CD14-positive monocyte (primary cell): ENCODE measurements at regions not wholly inside any gene's neighbourhood (a gene's known extent, or its start where the extent isn't known, plus 50 kb on each side); places are given as distances from the start of the nearest gene placed in this dataset.

ENCODE experiments used
- DNase-seq, 3 donors: peaks; one replicate each; pipeline ENCODE4 v3.0.0-alpha.2; 2011 to 2022
- H2AFZ ChIP-seq: 2 replicates; pipeline ENCODE4 v1.6.0; 2012; ENCODE audit warnings: mild to moderate bottlenecking, low read depth, low read length, inconsistent platforms; ENCODE audit not compliant: insufficient read depth, poor library complexity, severe bottlenecking
- H3K27ac ChIP-seq, 2 donors: 1 replicate in 1 of 2; 2 replicates in 1 of 2; pipeline ENCODE4 v1.5.1; 2012 to 2013; ENCODE audit warnings: low read length in 2 of 2, control low read depth in 1 of 2, inconsistent platforms in 1 of 2, low read depth in 1 of 2, mild to moderate bottlenecking in 1 of 2
- H3K27me3 ChIP-seq, 2 donors: one replicate each; pipeline versions ENCODE4 v1.6.0 to v1.6.1; 2011 to 2013; ENCODE audit warnings: low read length in 2 of 2; ENCODE audit not compliant: control insufficient read depth in 2 of 2, insufficient read depth in 2 of 2
- H3K36me3 ChIP-seq, 2 donors: replicated peaks in 1 of 2; 1 replicate in 1 of 2; 2 replicates in 1 of 2; pipeline versions ENCODE4 v1.5.1 to v1.6.1; 2012 to 2013; ENCODE audit warnings: low read length in 2 of 2, control low read depth in 1 of 2, inconsistent platforms in 1 of 2, mild to moderate bottlenecking in 1 of 2; ENCODE audit not compliant: insufficient read depth in 2 of 2, control insufficient read depth in 1 of 2
- H3K4me1 ChIP-seq, 2 donors: 1 replicate in 1 of 2; 2 replicates in 1 of 2; pipeline versions ENCODE4 v1.5.1 to v1.6.1; 2012 to 2013; ENCODE audit warnings: low read length in 2 of 2, control low read depth in 1 of 2, inconsistent platforms in 1 of 2, mild to moderate bottlenecking in 1 of 2, moderate library complexity in 1 of 2; ENCODE audit not compliant: insufficient read depth in 2 of 2, control insufficient read depth in 1 of 2
- H3K4me2 ChIP-seq: replicated peaks from 2 replicates; pipeline ENCODE3; 2012; ENCODE audit warnings: low read length, moderate library complexity, mild to moderate bottlenecking; ENCODE audit not compliant: poor library complexity, severe bottlenecking; ENCODE audit errors: extremely low read depth
- H3K4me3 ChIP-seq, 3 experiments: fragments of 200-600 bp in 1 of 3; sonication (generic) in 1 of 3; replicated peaks in 1 of 3; 1 replicate in 2 of 3; 2 replicates in 1 of 3; pipeline ENCODE4 v1.5.1; 2011 to 2013; ENCODE audit warnings: low read length in 3 of 3, mild to moderate bottlenecking in 3 of 3, control low read depth in 2 of 3, low read depth in 2 of 3, inconsistent platforms in 1 of 3, moderate library complexity in 1 of 3
- H3K79me2 ChIP-seq: 2 replicates; pipeline ENCODE4 v1.6.0; 2012; ENCODE audit warnings: mild to moderate bottlenecking, control low read depth, inconsistent platforms, low read length, moderate library complexity; ENCODE audit not compliant: insufficient read depth
- H3K9ac ChIP-seq: 2 replicates; pipeline ENCODE4 v1.6.0; 2017; ENCODE audit warnings: low read length, mild to moderate bottlenecking; ENCODE audit not compliant: insufficient read depth, poor library complexity, severe bottlenecking
- H3K9me3 ChIP-seq, 2 donors: replicated peaks in 1 of 2; 1 replicate in 1 of 2; 2 replicates in 1 of 2; pipeline versions ENCODE4 v1.5.1 to v1.6.1; 2012 to 2013; ENCODE audit warnings: low read length in 2 of 2, control low read depth in 1 of 2; ENCODE audit not compliant: control insufficient read depth in 1 of 2, insufficient read depth in 1 of 2
- H4K20me1 ChIP-seq: 2 replicates; pipeline ENCODE4 v1.6.0; 2012; ENCODE audit warnings: mild to moderate bottlenecking, low read length, control low read depth, moderate library complexity; ENCODE audit not compliant: insufficient read depth
- H3K27ac Mint-ChIP-seq, 7 donors: one replicate each; pipeline ENCODE4 v1.8.0; 2020; ENCODE audit warnings: mild to moderate bottlenecking in 7 of 7, mixed read lengths in 7 of 7, moderate library complexity in 6 of 7, inconsistent platforms in 2 of 7
- H3K27me3 Mint-ChIP-seq, 3 donors: one replicate each; pipeline ENCODE4 v1.8.0; 2021 to 2022; ENCODE audit warnings: low read depth in 3 of 3, mild to moderate bottlenecking in 3 of 3, mixed read lengths in 3 of 3, moderate library complexity in 3 of 3, inconsistent platforms in 1 of 3
- H3K36me3 Mint-ChIP-seq, 2 donors: one replicate each; pipeline ENCODE4 v1.8.0; 2020; ENCODE audit warnings: mixed read lengths in 2 of 2, inconsistent platforms in 1 of 2, mild to moderate bottlenecking in 1 of 2
- H3K4me1 Mint-ChIP-seq: one replicate; pipeline ENCODE4 v1.8.0; 2020; ENCODE audit warnings: mild to moderate bottlenecking, mixed read lengths
- H3K4me3 Mint-ChIP-seq, 2 donors: one replicate each; pipeline ENCODE4 v1.8.0; 2020; ENCODE audit warnings: mild to moderate bottlenecking in 2 of 2, mixed read lengths in 2 of 2, moderate library complexity in 1 of 2
- H3K9me3 Mint-ChIP-seq, 7 donors: one replicate each; pipeline ENCODE4 v1.8.0; 2020 to 2022; ENCODE audit warnings: mixed read lengths in 7 of 7, mild to moderate bottlenecking in 6 of 7, moderate library complexity in 6 of 7, inconsistent platforms in 2 of 7
- CTCF ChIP-seq: fragments of 200-600 bp; IDR thresholded peaks from one replicate; pipeline ENCODE4 v1.8.0; 2022; ENCODE audit warnings: antibody characterized with exemption, mild to moderate bottlenecking
- WGBS: methylation state at CpG from one replicate; pipeline ENCODE4 v1.1.5; 2013; ENCODE audit warnings: missing lambda C conversion rate; ENCODE audit not compliant: insufficient coverage; 5-methylcytosine and 5-hydroxymethylcytosine counted together
- intact Hi-C, 2 donors: fragments of 100-400 bp; cut with micrococcal nuclease; formaldehyde crosslinking; loops; one replicate each; pipeline versions ENCODE4 v1.15.0 to v1.15.1; 2023

- H3K9ac ChIP-seq = no peak overlapping the region
Measured at GRCh38 chr10:78691301-78692030, 377.3 kb upstream of the ZMIZ1 start.

DNA sequence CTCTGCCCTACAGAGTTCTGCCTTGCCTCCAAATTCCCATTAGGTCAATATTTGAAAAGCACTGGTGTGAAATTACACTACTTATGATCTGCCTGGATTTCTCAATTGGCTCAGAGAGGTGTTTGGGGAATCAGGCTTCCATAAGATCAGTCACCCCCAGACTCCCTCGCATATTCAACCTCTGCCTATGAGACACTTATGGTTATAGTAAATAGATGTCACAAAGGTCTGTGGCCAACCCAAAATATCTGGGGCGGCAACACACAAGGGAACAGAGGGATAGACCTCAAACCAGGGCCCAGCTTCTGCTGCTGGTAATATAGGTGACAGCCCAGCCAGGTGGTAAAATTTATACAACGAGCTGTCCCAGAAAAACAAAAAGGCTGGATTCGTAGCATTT, 376.7 kb upstream of the ZMIZ1 start:
- H4K20me1 ChIP-seq = no peaks in the 10 kb centered on the region
- H3K4me1 Mint-ChIP-seq = no peaks in the 10 kb centered on the region
- H2AFZ ChIP-seq = no peak overlapping the region
- DNase-seq = no peak
- no peak overlapping the region for H3K4me3 ChIP-seq
- H3K27ac ChIP-seq = no peak overlapping the region
- no peak overlapping the region for H3K9ac ChIP-seq
- no peak overlapping the region for H3K4me2 ChIP-seq
- peaks cover 2 to 3% (median 3%) of the 10 kb centered on the region in 3 donors for H3K27me3 Mint-ChIP-seq
- intact Hi-C loops = no loop called here
- H3K36me3 ChIP-seq = no peaks in the 10 kb centered on the region
- no peaks in the 10 kb centered on the region for H3K36me3 Mint-ChIP-seq
- 100% methylated on average over 1 of the region's 4 CpGs for WGBS
- no peaks in the 10 kb centered on the region for H3K4me1 ChIP-seq
- no peak for TF ChIP-seq CTCF
- H3K27me3 ChIP-seq = no peaks in the 10 kb centered on the region
- H3K27ac Mint-ChIP-seq = no peak overlapping the region
- no peaks in the 10 kb centered on the region for H3K9me3 ChIP-seq
- H3K79me2 ChIP-seq = no peaks in the 10 kb centered on the region
- no peaks in the 10 kb centered on the region for H3K9me3 Mint-ChIP-seq
- H3K4me3 Mint-ChIP-seq = no peak overlapping the region

More at GRCh38 chr10:78691301-78692030, 377.3 kb upstream of the ZMIZ1 start:
- no peak overlapping the region for H3K4me3 ChIP-seq
- Mint-ChIP-seq H3K9me3 (no peaks in the 10 kb centered on the region), H3K36me3 (no peaks in the 10 kb centered on the region), H3K27me3 (peaks cover 1 to 5% (median 5%) of the 10 kb centered on the region in 3 donors), H3K27ac (peak overlapping the region in 1 of 7 donors; percentile 26), H3K4me1 (no peaks in the 10 kb centered on the region), H3K4me3 (no peak overlapping the region)
- H3K4me2 ChIP-seq = no peak overlapping the region
- WGBS = 96% methylated on average over 2 of the region's 4 CpGs
- H3K79me2 ChIP-seq = no peaks in the 10 kb centered on the region
- intact Hi-C loops = no loop called here
- H3K27me3 ChIP-seq = no peaks in the 10 kb centered on the region
- no peak overlapping the region for H2AFZ ChIP-seq
- no peaks in the 10 kb centered on the region for H3K36me3 ChIP-seq
- H4K20me1 ChIP-seq = no peaks in the 10 kb centered on the region
- TF ChIP-seq CTCF = no peak
- no peaks in the 10 kb centered on the region for H3K4me1 ChIP-seq
- no peaks in the 10 kb centered on the region for H3K9me3 ChIP-seq
- DNase-seq = no peak
- no peak overlapping the region for H3K27ac ChIP-seq
